H9 (cell line): ENCODE measurements at regions not wholly inside any gene's neighbourhood (a gene's known extent, or its start where the extent isn't known, plus 50 kb on each side); places are given as distances from the start of the nearest gene placed in this dataset.

Source experiments
- DNase-seq: peaks from one replicate; pipeline ENCODE4 v3.0.0-alpha.2; 2017
- H2AFZ ChIP-seq: one replicate; pipeline ENCODE4 v1.6.1; 2013; ENCODE audit warnings: mild to moderate bottlenecking, low read length, control low read depth, moderate library complexity
- H2AK5ac ChIP-seq: 2 replicates; pipeline ENCODE4 v1.6.1; 2013; ENCODE audit warnings: low read length, control low read depth, mixed read lengths; ENCODE audit not compliant: insufficient read length
- H2BK120ac ChIP-seq: one replicate; pipeline ENCODE4 v1.6.1; 2013; ENCODE audit warnings: low read depth, mild to moderate bottlenecking, low read length, control low read depth, inconsistent platforms; ENCODE audit not compliant: poor library complexity, severe bottlenecking
- H2BK12ac ChIP-seq: 2 replicates; pipeline ENCODE4 v1.6.1; 2013; ENCODE audit warnings: low read length, control low read depth, mixed read lengths, low read depth; ENCODE audit not compliant: insufficient read length
- H2BK15ac ChIP-seq: 2 replicates; pipeline ENCODE4 v1.6.1; 2013; ENCODE audit warnings: low read depth, low read length, control low read depth
- H2BK20ac ChIP-seq: one replicate; pipeline ENCODE4 v1.6.1; 2013; ENCODE audit warnings: low read depth, mild to moderate bottlenecking, low read length, control low read depth, inconsistent platforms; ENCODE audit not compliant: poor library complexity, severe bottlenecking
- H2BK5ac ChIP-seq: 2 replicates; pipeline ENCODE4 v1.6.1; 2013; ENCODE audit warnings: low read length, control low read depth, mixed read lengths; ENCODE audit not compliant: insufficient read length
- H3K14ac ChIP-seq: 2 replicates; pipeline ENCODE4 v1.6.1; 2013; ENCODE audit warnings: low read length, control low read depth; ENCODE audit not compliant: insufficient read depth
- H3K18ac ChIP-seq: 2 replicates; pipeline ENCODE4 v1.6.1; 2013; ENCODE audit warnings: low read depth, mild to moderate bottlenecking, mixed read lengths, low read length, control low read depth; ENCODE audit not compliant: insufficient read length
- H3K23ac ChIP-seq: 2 replicates; pipeline ENCODE4 v1.6.1; 2013; ENCODE audit warnings: low read length, control low read depth, mixed read lengths, low read depth; ENCODE audit not compliant: insufficient read length
- H3K23me2 ChIP-seq: 2 replicates; pipeline ENCODE4 v1.6.1; 2013; ENCODE audit warnings: low read depth, mild to moderate bottlenecking, mixed read lengths, low read length, control low read depth; ENCODE audit not compliant: insufficient read length, poor library complexity, severe bottlenecking
- H3K27ac ChIP-seq: 2 replicates; pipeline ENCODE4 v1.5.1; 2013; ENCODE audit warnings: low read length, control low read depth, mixed read lengths, low read depth; ENCODE audit not compliant: insufficient read length
- H3K27me3 ChIP-seq: 2 replicates; pipeline ENCODE4 v1.6.1; 2013; ENCODE audit warnings: low read length, control low read depth, inconsistent platforms; ENCODE audit not compliant: insufficient read depth
- H3K4ac ChIP-seq: 2 replicates; pipeline ENCODE4 v1.6.1; 2013; ENCODE audit warnings: low read depth, mild to moderate bottlenecking, control low read depth, inconsistent platforms, low read length, moderate library complexity
- H3K4me1 ChIP-seq: 2 replicates; pipeline ENCODE4 v1.6.1; 2013; ENCODE audit warnings: low read length, control low read depth, inconsistent platforms; ENCODE audit not compliant: insufficient read depth
- H3K4me2 ChIP-seq: 2 replicates; pipeline ENCODE4 v1.6.1; 2013; ENCODE audit warnings: low read length, control low read depth, mixed read lengths; ENCODE audit not compliant: insufficient read length, insufficient read depth
- H3K56ac ChIP-seq: 2 replicates; pipeline ENCODE4 v1.6.1; 2013; ENCODE audit warnings: low read depth, mild to moderate bottlenecking, mixed read lengths, low read length, control low read depth; ENCODE audit not compliant: insufficient read length
- H3K79me1 ChIP-seq: 2 replicates; pipeline ENCODE4 v1.6.1; 2013; ENCODE audit warnings: low read depth, mild to moderate bottlenecking, moderate library complexity, low read length, control low read depth, inconsistent platforms; ENCODE audit not compliant: insufficient read depth, poor library complexity, severe bottlenecking
- H3K79me2 ChIP-seq: 2 replicates; pipeline ENCODE4 v1.6.1; 2013; ENCODE audit warnings: low read length, control low read depth, inconsistent platforms; ENCODE audit not compliant: insufficient read depth
- H3K9ac ChIP-seq: 2 replicates; pipeline ENCODE4 v1.6.1; 2013; ENCODE audit warnings: low read length, control low read depth, mixed read lengths; ENCODE audit not compliant: insufficient read length; ENCODE audit errors: extremely low read depth
- H3K9me3 ChIP-seq: one replicate; pipeline ENCODE4 v1.6.1; 2013; ENCODE audit warnings: low read depth, low read length, inconsistent platforms; ENCODE audit not compliant: control insufficient read depth
- H3T11ph ChIP-seq: one replicate; pipeline ENCODE4 v1.6.1; 2013; ENCODE audit warnings: mild to moderate bottlenecking, low read length, control low read depth, inconsistent platforms
- H4K20me1 ChIP-seq: one replicate; pipeline ENCODE4 v1.6.1; 2013; ENCODE audit not compliant: control insufficient read depth, insufficient read length, insufficient read depth
- H4K5ac ChIP-seq: 2 replicates; pipeline ENCODE4 v1.6.1; 2013; ENCODE audit warnings: low read depth, mild to moderate bottlenecking, mixed read lengths, low read length, control low read depth; ENCODE audit not compliant: insufficient read length
- H4K8ac ChIP-seq: replicated peaks from 2 replicates; pipeline ENCODE4 v1.6.1; 2013; ENCODE audit warnings: low read length, control low read depth, mixed read lengths, low read depth; ENCODE audit not compliant: insufficient read length
- H4K91ac ChIP-seq: 2 replicates; pipeline ENCODE4 v1.6.1; 2013; ENCODE audit warnings: low read depth, mild to moderate bottlenecking, moderate library complexity, mixed read lengths, low read length, control low read depth; ENCODE audit not compliant: insufficient read length
- H3K27ac Mint-ChIP-seq, 3 experiments: 2 replicates in 2 of 3; 3 replicates in 1 of 3; pipeline ENCODE4 v1.8.0; 2020 to 2021; ENCODE audit warnings: mixed read lengths in 3 of 3, mild to moderate bottlenecking in 1 of 3, moderate library complexity in 1 of 3
- H3K27me3 Mint-ChIP-seq: 2 replicates; pipeline ENCODE4 v1.8.0; 2021; ENCODE audit warnings: low read depth, mild to moderate bottlenecking, moderate library complexity, mixed read lengths
- H3K36me3 Mint-ChIP-seq, 3 experiments: 2 replicates in 2 of 3; 3 replicates in 1 of 3; pipeline ENCODE4 v1.8.0; 2020 to 2021; ENCODE audit warnings: low read depth in 3 of 3, mixed read lengths in 3 of 3; ENCODE audit not compliant: insufficient read depth in 1 of 3
- H3K4me1 Mint-ChIP-seq, 2 experiments: 2 replicates each; pipeline ENCODE4 v1.8.0; 2020; ENCODE audit warnings: mixed read lengths in 2 of 2
- H3K4me3 Mint-ChIP-seq, 2 experiments: 2 replicates in 1 of 2; 3 replicates in 1 of 2; pipeline ENCODE4 v1.8.0; 2020 to 2021; ENCODE audit warnings: mild to moderate bottlenecking in 2 of 2, mixed read lengths in 2 of 2, moderate library complexity in 1 of 2
- H3K9me3 Mint-ChIP-seq, 2 experiments: 2 replicates in 1 of 2; 3 replicates in 1 of 2; pipeline ENCODE4 v1.8.0; 2020; ENCODE audit warnings: mild to moderate bottlenecking in 2 of 2, mixed read lengths in 2 of 2, moderate library complexity in 1 of 2
- WGBS: extraction: QIAGEN DNeasy Blood & Tissue Kit; methylation state at CpG from one replicate; pipeline ENCODE4 v1.1.7; 2013; ENCODE audit warnings: missing lambda C conversion rate, low lambda C conversion rate, mixed read lengths; ENCODE audit not compliant: insufficient read length; ENCODE audit errors: extremely low coverage; 5-methylcytosine and 5-hydroxymethylcytosine counted together
- TF ChIP-seq, protein P1 (sequence below): fragments of 200-600 bp; sonication (generic); conservative IDR thresholded peaks from 3 replicates; pipeline ENCODE4 v1.8.0; 2021; ENCODE audit warnings: antibody characterized with exemption, mild to moderate bottlenecking

DNA sequence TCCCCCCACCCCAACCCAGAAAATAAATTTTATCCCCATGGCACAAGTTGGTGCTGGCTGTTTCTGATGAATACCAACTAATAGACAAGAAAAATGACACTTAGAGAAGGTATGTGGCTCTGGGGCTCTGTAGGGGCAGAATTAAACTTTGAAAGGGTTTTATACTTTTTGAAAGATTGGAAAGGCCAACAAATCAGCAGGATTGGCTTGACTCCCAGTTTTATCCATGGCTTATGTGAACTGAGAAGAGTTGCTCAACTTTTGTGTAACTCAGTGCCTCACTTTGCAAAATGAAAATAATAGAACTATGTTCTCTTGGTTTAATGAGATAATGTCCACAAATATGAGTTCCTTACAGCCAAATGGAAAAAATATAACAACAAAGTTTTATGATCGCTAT lies 288.9 kb upstream of the KIF2A start:
- H3K18ac ChIP-seq = no peak overlapping the region
- Mint-ChIP-seq H3K4me3 (no peak overlapping the region), H3K9me3 (no peaks in the 10 kb centered on the region; a peak in 2 of 5 replicates), H3K27me3 (no peaks in the 10 kb centered on the region), H3K4me1 (peaks cover 7 to 11% of the 10 kb centered on the region in 2 experiments), H3K27ac (no peak overlapping the region), H3K36me3 (no peaks in the 10 kb centered on the region; a peak in 1 of 7 replicates)
- no peaks in the 10 kb centered on the region for H3K79me1 ChIP-seq
- no peak overlapping the region for H2BK120ac ChIP-seq
- no peak overlapping the region for H3K14ac ChIP-seq
- H2BK20ac ChIP-seq = no peak overlapping the region
- H3K9me3 ChIP-seq = no peaks in the 10 kb centered on the region
- no peak overlapping the region for H2BK12ac ChIP-seq
- TF ChIP-seq, protein P1, sequence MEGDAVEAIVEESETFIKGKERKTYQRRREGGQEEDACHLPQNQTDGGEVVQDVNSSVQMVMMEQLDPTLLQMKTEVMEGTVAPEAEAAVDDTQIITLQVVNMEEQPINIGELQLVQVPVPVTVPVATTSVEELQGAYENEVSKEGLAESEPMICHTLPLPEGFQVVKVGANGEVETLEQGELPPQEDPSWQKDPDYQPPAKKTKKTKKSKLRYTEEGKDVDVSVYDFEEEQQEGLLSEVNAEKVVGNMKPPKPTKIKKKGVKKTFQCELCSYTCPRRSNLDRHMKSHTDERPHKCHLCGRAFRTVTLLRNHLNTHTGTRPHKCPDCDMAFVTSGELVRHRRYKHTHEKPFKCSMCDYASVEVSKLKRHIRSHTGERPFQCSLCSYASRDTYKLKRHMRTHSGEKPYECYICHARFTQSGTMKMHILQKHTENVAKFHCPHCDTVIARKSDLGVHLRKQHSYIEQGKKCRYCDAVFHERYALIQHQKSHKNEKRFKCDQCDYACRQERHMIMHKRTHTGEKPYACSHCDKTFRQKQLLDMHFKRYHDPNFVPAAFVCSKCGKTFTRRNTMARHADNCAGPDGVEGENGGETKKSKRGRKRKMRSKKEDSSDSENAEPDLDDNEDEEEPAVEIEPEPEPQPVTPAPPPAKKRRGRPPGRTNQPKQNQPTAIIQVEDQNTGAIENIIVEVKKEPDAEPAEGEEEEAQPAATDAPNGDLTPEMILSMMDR = no peak
- H3T11ph ChIP-seq = no peak overlapping the region
- H3K79me2 ChIP-seq = no peaks in the 10 kb centered on the region
- H3K27me3 ChIP-seq = no peaks in the 10 kb centered on the region
- H4K8ac ChIP-seq = no peak overlapping the region
- H3K4me1 ChIP-seq = no peaks in the 10 kb centered on the region
- no peak overlapping the region for H3K9ac ChIP-seq
- WGBS = no CpG with 5 or more reads among the region's 1 CpG
- no peak overlapping the region for H2BK15ac ChIP-seq
- no peak overlapping the region for H2BK5ac ChIP-seq
- DNase-seq = no peak
- H3K4me2 ChIP-seq = no peak overlapping the region
- H3K56ac ChIP-seq = no peak overlapping the region
- H2AK5ac ChIP-seq = no peak overlapping the region
- H4K20me1 ChIP-seq = no peaks in the 10 kb centered on the region
- no peak overlapping the region for H3K27ac ChIP-seq
- H3K23ac ChIP-seq = no peak overlapping the region
- no peaks in the 10 kb centered on the region for H3K23me2 ChIP-seq
- no peak overlapping the region for H4K91ac ChIP-seq
- no peak overlapping the region for H3K4ac ChIP-seq
- no peak overlapping the region for H4K5ac ChIP-seq
- no peak overlapping the region for H2AFZ ChIP-seq
